GM23338 (cell line): ENCODE measurements at regions not wholly inside any gene's neighbourhood (a gene's known extent, or its start where the extent isn't known, plus 50 kb on each side); places are given as distances from the start of the nearest gene placed in this dataset.

ENCODE experiments used
- ATAC-seq: fragments of 200-7000 bp; cut with Tn5 transposase; 3 replicates; pipeline ENCODE4 v1.9.1; 2020
- DNase-seq: peaks from one replicate; pipeline ENCODE4 v3.0.0-alpha.2; 2015; ENCODE audit warnings: low spot score
- H2AFZ ChIP-seq: fragments of 200-600 bp; sonication (generic); 2 replicates; pipeline ENCODE4 v1.8.0; 2016; ENCODE audit warnings: antibody characterized with exemption, mild to moderate bottlenecking, moderate library complexity
- H3F3A ChIP-seq: fragments of 200-600 bp; sonication (generic); replicated peaks from 2 replicates; pipeline ENCODE4 v1.8.0; 2017; ENCODE audit warnings: antibody characterized with exemption, mixed run types, low read depth
- H3K27ac ChIP-seq: fragments of 200-600 bp; sonication (generic); 2 replicates; pipeline ENCODE4 v1.6.1; 2016; ENCODE audit warnings: low read depth
- H3K27me3 ChIP-seq: fragments of 200-600 bp; sonication (generic); 2 replicates; pipeline ENCODE4 v1.8.0; 2016; ENCODE audit warnings: mild to moderate bottlenecking, mixed run types, moderate library complexity; ENCODE audit not compliant: insufficient read depth
- H3K36me3 ChIP-seq: fragments of 200-600 bp; sonication (generic); 2 replicates; pipeline ENCODE4 v1.8.0; 2016; ENCODE audit warnings: mild to moderate bottlenecking; ENCODE audit not compliant: insufficient read depth
- H3K4me1 ChIP-seq: fragments of 200-600 bp; sonication (generic); 2 replicates; pipeline ENCODE4 v1.8.0; 2016; ENCODE audit warnings: mild to moderate bottlenecking, moderate library complexity; ENCODE audit not compliant: insufficient read depth
- H3K4me2 ChIP-seq: fragments of 200-600 bp; sonication (generic); 2 replicates; pipeline ENCODE4 v1.7.1; 2017; ENCODE audit warnings: mixed run types
- H3K4me3 ChIP-seq: fragments of 200-600 bp; sonication (generic); 2 replicates; pipeline ENCODE4 v1.6.1; 2016; ENCODE audit warnings: mixed run types
- H3K79me2 ChIP-seq: fragments of 200-600 bp; sonication (generic); replicated peaks from 2 replicates; pipeline ENCODE4 v1.8.0; 2017; ENCODE audit warnings: mild to moderate bottlenecking; ENCODE audit not compliant: insufficient read depth
- H3K9me2 ChIP-seq: fragments of 200-600 bp; sonication (generic); 2 replicates; pipeline ENCODE4 v1.8.0; 2017; ENCODE audit not compliant: insufficient read depth
- H4K20me1 ChIP-seq: fragments of 200-600 bp; sonication (generic); replicated peaks from 2 replicates; pipeline ENCODE4 v1.8.0; 2017; ENCODE audit warnings: mild to moderate bottlenecking; ENCODE audit not compliant: insufficient read depth
- H3K27ac Mint-ChIP-seq: 2 replicates; pipeline ENCODE4 v1.8.0; 2020; ENCODE audit warnings: inconsistent platforms, mild to moderate bottlenecking, moderate library complexity, mixed read lengths
- H3K27me3 Mint-ChIP-seq: 3 replicates; pipeline ENCODE4 v1.8.0; 2022; ENCODE audit warnings: low read depth, mild to moderate bottlenecking, moderate library complexity, mixed read lengths, inconsistent platforms; ENCODE audit not compliant: insufficient read depth, poor library complexity
- H3K36me3 Mint-ChIP-seq: 3 replicates; pipeline ENCODE4 v1.8.0; 2021; ENCODE audit warnings: low read depth, mild to moderate bottlenecking, inconsistent platforms, moderate library complexity, mixed read lengths
- H3K4me1 Mint-ChIP-seq: 3 replicates; pipeline ENCODE4 v1.8.0; 2020; ENCODE audit warnings: mild to moderate bottlenecking, inconsistent platforms, mixed read lengths
- H3K4me3 Mint-ChIP-seq: 3 replicates; pipeline ENCODE4 v1.8.0; 2021; ENCODE audit warnings: moderate library complexity, mild to moderate bottlenecking, inconsistent platforms, mixed read lengths
- H3K9me3 Mint-ChIP-seq: 3 replicates; pipeline ENCODE4 v1.8.0; 2020; ENCODE audit warnings: moderate library complexity, mild to moderate bottlenecking, inconsistent platforms, mixed read lengths
- CTCF ChIP-seq, 2 experiments: fragments of 200-600 bp in 1 of 2; sonication (generic) in 1 of 2; conservative IDR thresholded peaks; 2 replicates each; pipeline versions ENCODE4 v1.5.1 to v1.6.1; 2016 to 2017; ENCODE audit warnings: antibody characterized with exemption in 2 of 2, low read depth in 2 of 2, mild to moderate bottlenecking in 2 of 2, moderate library complexity in 1 of 2
- EZH2 ChIP-seq: fragments of 200-600 bp; sonication (generic); IDR thresholded peaks from one replicate; pipeline ENCODE4 v1.8.0; 2017; ENCODE audit warnings: antibody characterized with exemption, mild to moderate bottlenecking, low read depth; ENCODE audit not compliant: unreplicated experiment
- JUNB ChIP-seq: IDR thresholded peaks from one replicate; pipeline ENCODE4 v1.6.1; 2016; ENCODE audit warnings: antibody characterized with exemption; ENCODE audit not compliant: unreplicated experiment
- NANOG ChIP-seq: IDR thresholded peaks from 2 replicates; pipeline ENCODE4 v1.6.1; 2016; ENCODE audit warnings: antibody characterized with exemption, borderline replicate concordance
- POLR2AphosphoS5 ChIP-seq: IDR thresholded peaks from 2 replicates; pipeline ENCODE4 v1.6.1; 2016; ENCODE audit warnings: antibody characterized with exemption, low read depth
- REST ChIP-seq: IDR thresholded peaks from one replicate; pipeline ENCODE4 v1.6.1; 2018; ENCODE audit warnings: antibody characterized with exemption; ENCODE audit not compliant: unreplicated experiment
- STAT1 ChIP-seq: IDR thresholded peaks from one replicate; pipeline ENCODE4 v1.6.1; 2016; ENCODE audit warnings: antibody characterized with exemption; ENCODE audit not compliant: unreplicated experiment
- ZNF331 ChIP-seq: fragments of 250-450 bp; sonication (Bioruptor Pico); IDR thresholded peaks from 2 replicates; pipeline ENCODE4 v1.5.0; 2020; ENCODE audit warnings: low read depth, mild to moderate bottlenecking, moderate library complexity

GRCh38 chr5:106658150-106658549 is 1012.6 kb downstream of the EFNA5 start (continued):
- TF ChIP-seq STAT1 (no peak), NANOG (no peak), ZNF331 (CRISPR knock-in tag) (no peak), CTCF (conservative IDR thresholded peaks at IDR 0.05; ENCODE audit: low read depth in 2 of 2) (no peak), JUNB (no peak), POLR2AphosphoS5 (no peak), EZH2 (no peak)

GRCh38 chr5:106656821-106657220 is 1013.9 kb downstream of the EFNA5 start:
- no peak overlapping the region for H3K4me3 Mint-ChIP-seq
- Histone ChIP-seq H3K4me3 (no peak overlapping the region), H3K79me2 (no peaks in the 10 kb centered on the region), H3K9me2 (no peaks in the 10 kb centered on the region), H2AFZ (no peak overlapping the region), H3K27me3 (no peaks in the 10 kb centered on the region), H4K20me1 (no peaks in the 10 kb centered on the region), H3K4me2 (no peak overlapping the region), H3K27ac (no peak overlapping the region), H3K36me3 (no peaks in the 10 kb centered on the region), H3F3A (no peaks in the 10 kb centered on the region), H3K4me1 (no peaks in the 10 kb centered on the region)
- no peak for DNase-seq
- no peaks in the 10 kb centered on the region for H3K4me1 Mint-ChIP-seq
- no peaks in the 10 kb centered on the region for H3K27me3 Mint-ChIP-seq
- peaks cover 23% of the 10 kb centered on the region for H3K9me3 Mint-ChIP-seq
- no peak overlapping the region for H3K27ac Mint-ChIP-seq
- TF ChIP-seq REST (no peak), CTCF (conservative IDR thresholded peaks at IDR 0.05; ENCODE audit: low read depth in 2 of 2) (no peak)
- H3K36me3 Mint-ChIP-seq = peaks cover 9% of the 10 kb centered on the region; the same call in 2 of the 3 replicates
- no peak for ATAC-seq
